Non-pigmented ciliary epithelial cell (primary cell): ENCODE measurements at regions not wholly inside any gene's neighbourhood (a gene's known extent, or its start where the extent isn't known, plus 50 kb on each side); places are given as distances from the start of the nearest gene placed in this dataset.
A peak's percentile ranks its signal among the peaks of the same experiment; 100 is the strongest.

Source experiments
- DNase-seq: peaks from one replicate; pipeline ENCODE4 v3.0.0-alpha.2; 2010; ENCODE audit warnings: low read depth

DNA sequence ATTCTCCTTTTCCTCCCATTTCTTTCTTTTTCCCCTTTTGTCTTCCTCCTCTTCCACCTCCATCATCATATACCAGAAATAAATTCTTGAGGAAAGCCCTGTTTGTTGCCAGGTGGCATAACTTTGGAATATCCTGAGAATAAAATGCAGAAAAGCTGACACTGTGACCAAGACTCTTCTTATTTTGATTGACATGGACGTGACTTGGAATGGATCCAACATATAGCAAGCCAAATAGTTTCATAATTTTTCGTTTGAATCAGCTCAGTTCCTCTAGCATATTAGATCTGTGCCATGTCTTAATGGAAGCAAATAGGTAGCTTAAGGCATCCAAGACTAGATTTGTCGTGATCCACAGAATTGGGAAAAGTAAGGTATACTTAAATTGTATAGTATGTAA is 354.7 kb upstream of the FIGN start:
- no peak for DNase-seq

DNA sequence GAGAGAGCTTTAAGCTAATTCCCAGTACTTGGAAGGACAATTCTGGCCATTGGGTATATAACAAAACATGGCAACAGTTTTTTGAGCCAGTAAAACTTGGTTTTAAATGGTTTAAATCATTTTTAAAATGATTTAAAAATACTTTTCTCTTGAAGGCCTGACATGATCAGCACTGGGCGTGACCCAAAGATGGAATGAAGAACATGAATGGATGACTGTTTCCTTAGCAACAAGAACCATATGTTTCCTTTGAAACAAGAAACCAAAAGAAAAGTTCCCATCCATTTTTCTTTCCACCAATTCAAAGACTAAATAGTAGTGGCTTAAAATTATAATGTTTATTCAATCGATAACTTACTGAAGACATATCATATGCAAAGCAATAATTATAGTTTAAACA is 348.3 kb upstream of the FIGN start:
- no peak for DNase-seq

DNA sequence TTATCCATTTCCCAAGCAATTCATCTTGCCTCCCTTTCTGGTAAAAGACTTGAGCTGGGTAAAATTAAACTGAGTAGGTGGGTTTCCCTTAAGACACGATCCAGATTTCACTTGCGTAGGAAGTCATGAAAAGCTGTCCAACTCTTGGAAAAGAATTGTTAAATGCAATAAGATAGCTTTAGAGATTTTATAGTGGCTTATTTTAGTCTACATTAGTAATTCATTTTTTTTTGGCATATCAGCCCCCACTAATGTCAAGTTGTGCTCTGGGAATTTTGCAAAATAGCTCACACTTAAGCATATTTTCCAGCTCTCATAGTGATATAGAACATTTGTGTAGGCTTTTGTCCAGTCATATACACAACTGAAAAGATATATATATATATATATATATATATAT is 344.7 kb upstream of the FIGN start:
- DNase-seq: no peak

DNA sequence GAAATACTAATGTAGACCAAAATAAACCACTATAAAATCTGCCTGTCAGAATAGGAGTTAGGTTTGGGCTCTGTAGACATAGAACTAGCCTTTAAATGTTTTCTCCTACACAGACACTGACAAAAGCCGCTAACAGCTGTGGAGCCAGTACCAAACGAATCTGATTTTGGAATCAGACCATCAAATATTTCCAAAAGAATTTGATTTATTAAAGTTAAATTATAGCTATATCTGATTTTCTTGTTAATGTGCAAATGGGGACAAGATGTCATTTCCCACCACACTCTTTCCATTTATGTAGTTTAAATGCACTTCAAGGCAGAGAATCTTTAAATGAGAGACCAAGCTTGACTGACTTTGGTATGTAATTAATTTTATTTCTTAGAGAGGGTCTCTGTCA is 343.4 kb upstream of the FIGN start:
- DNase-seq: no peak

DNA sequence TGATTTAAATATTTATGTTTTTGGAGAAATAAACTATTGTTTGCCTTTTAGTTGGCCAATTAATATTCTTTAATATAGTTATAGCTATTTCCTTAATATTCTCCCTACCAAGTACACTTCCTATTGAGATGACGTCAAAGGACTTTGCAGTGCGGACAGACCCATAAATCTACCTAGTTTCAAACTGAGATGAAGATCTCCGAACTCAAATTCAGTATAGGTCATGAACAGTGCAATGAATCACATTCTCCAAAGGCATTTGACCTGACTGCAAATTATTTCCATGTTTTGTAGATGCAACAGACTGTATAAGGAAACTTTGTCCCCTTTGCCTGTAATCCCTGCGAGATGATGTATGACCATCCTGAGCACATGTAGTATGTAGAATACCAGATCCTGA is 342.6 kb upstream of the FIGN start:
- no peak for DNase-seq

DNA sequence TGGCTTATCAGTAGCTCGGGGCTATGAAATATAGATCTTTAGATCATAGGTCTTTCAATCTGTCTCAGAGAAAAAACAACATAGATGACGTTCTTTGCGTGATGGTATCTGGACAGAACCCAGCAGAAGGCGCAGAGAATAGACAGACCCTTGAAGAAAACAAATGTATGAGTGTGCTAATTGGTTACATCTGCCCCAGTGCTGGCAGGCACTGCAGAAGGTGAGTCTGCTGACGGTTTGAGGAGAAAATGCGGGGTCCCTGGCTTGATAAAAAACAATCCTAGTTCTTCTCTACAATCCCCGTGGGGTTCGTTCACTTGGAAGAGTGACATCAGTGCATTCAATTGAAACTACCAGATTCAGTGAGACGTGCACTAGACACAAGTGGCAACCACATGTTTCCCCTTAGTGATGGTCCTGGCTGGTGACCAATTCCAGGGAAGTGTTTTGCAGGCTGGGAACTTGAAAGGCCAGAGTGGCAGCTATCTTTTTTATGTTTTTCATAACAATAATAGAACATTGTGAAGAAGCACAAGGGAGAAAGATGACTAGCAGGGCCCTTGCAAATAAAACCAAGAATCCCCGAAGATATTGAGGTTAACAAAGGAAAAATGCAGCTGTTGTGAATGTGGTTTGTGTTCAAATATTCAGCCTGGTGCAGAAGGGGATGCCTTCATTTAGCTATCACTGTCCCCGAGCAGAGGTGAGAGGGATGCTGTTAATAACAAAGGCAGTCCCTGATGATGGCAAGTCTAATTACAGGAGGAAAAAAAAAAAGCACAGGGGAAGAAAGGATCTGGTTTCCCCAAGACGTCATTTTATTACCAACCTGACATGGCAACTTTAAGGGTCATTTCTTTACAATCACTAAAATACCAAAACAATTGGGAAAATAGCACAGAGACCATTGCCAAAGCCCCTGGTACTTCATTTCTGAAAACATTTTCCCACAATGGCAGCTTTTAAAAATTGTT is 337.6 kb upstream of the FIGN start:
- DNase-seq: no peak

DNA sequence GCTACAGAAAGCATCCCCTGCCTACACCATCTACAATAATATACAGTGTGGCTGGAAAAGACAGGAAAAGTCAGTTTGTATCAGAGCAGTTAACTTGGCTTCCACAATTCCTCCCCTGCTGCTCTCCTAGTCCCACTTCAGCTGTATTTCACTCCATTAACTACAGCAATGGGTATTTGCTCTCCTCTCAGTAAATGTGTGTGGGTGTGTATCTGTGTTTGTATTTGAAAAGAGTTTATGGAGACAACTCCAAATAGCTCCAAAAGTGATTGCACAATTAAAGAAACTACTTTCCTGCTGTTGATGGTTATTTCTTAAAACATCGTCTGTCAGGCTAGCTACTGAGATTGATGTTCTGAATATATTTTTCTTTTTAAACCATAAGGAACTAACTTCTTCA is 333.7 kb upstream of the FIGN start:
- no peak for DNase-seq

DNA sequence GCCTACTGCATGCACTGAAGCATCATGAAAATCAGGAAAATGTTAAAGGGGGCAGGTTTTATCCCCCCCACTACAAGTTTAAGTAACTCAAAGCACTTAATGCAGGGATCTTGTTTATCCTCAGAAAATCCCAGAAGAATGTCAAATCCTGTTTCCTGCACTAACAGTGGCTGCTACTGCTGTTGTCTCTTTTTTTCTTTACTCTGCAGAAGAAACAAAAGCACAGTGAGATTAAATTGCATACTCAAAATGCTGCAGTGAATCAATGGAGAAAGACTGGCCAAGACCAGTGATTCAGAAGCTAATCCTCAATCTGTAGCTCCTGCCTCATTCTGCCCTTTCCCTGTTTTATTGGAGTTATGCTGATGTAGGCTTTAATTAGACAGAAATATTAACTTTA is 332.3 kb upstream of the FIGN start:
- DNase-seq: no peak

DNA sequence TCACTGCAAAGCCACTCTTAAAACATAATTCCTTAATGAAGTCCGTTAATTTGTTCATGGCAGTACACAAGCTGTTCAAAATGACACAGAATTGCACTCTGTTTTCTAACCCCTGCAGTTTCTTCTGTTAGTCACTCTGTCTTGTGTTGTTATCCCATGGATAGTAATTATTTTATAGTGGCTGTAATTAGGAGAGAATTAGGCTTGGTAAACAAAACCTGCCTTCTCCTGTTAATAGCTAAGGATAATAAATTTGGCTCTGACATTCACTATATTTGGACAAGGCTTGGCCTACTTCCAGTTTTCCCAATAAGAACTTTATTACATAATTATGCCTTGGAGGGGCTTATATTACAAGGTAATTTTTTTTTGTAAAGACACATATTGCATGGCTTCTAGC is 330.3 kb upstream of the FIGN start:
- no peak for DNase-seq

DNA sequence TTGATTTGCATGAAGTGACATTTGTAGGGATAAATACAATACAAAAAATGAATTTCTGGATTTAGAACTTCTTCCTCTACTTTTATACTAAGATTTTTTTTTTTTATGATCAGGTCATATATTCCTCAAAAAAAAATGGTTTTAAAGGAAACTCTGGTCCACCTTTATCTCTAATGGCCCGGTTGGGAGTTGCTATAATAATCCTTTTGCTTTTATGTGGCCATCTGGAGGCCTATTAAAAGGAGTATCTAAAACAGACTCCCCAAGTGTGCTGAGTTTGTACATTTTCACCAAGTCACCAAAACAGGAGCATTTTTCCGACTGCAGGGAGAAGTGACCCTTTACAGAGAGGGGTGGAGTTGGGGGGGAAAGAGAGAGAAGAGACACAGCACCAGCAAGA is 329.2 kb upstream of the FIGN start:
- DNase-seq: no peak

DNA sequence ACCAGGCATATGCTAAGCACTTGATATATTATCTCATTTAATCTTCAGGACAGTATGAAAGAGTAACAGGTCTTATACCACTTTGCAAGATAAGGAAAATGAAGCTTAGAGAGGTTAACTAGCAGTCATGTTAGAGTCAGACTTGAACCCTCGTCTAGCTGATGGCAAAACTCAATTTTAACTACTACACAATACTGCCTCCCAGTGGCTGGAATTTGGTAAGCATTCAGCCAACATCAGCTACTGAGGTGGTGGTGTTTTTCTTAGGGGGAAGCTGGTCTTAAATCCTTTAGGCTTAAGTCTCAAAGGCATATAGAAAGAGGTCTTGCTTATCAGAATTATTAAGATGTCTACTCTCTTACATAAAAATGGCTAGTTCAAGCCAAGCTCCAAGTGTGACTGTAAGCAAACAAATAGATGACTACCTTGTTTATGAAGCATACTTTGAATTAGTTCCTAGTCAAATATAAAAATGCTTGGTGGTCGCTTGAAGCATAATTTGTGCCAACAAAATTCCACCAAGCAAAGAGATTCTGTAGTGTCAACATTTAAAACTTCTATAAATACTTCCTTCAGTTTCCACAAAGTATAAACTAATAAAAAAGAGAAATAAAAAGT is 325.4 kb upstream of the FIGN start:
- peak; percentile 4 for DNase-seq

DNA sequence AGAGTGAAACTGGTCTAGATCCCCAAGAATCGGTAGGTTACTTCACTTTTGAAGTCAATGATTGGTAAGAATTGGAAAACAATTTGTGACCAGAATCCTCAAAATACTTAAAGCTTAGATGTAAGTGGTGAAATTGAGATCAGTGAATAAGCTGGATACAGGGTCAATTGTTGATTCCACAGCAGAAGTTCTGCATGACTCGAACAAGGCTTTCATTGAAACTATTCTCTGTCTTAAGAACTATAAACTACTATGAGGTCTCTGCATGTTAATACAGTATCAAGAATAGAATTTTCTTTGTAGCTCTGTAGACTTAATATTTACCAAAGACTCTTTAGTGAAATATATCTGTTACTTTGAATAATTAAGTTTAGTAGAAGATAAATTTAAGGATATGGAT is 324.2 kb upstream of the FIGN start:
- DNase-seq: no peak

DNA sequence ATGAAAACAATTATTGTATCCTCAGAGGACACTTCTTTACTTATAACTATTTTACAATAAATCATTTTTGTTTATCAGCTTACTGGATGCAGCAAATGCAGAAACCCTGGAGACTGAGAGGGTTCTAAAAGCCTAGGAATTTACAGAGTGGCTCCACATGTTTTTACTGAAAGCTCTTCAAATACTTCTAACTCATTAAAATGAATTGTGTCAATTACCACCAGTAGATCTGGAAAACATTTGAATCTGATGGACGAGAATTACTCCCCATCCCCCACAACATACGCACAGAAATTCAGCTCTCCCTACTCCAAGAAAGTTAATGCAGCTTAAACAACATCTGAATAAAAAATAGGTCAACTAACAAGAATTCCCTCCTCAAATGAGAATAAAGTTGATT is 319.8 kb upstream of the FIGN start:
- no peak for DNase-seq

DNA sequence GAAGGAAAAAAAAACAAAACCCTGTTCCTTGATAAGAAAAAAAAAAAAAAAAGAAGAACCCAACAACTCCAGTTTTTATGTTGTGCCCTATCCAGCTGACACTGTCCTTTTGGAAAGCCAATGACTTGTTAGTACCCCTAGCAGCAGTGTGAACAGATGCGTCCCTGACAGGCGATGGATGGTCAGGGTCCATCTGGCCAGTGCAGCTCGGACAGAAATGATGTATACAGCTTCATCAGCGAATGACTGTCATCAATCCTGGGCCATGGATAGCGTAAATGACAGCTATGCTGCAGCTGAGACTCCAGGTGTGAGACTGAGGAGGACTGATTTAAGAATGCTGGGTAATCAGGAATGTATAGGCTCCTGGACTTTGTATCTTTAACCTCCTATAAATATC is 318.8 kb upstream of the FIGN start:
- DNase-seq: no peak

DNA sequence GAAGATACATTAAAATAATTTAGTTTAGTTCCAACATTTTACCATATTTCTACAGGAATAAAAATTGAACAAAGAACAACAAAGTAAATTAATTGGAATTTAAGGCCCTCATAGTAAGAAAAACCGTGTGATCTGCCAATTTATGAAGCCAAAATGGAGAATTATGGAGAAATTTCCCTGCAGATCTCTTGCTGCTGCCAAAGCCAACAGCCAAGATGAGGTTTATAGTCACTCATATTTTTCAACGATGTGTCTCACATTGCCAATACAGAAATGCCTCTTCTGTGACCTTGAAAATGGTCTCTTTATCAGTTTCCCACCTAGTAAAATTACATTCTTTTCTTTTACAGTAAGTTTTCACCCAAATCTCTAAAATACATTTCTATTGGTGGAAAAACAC is 317.2 kb upstream of the FIGN start:
- DNase-seq: no peak

DNA sequence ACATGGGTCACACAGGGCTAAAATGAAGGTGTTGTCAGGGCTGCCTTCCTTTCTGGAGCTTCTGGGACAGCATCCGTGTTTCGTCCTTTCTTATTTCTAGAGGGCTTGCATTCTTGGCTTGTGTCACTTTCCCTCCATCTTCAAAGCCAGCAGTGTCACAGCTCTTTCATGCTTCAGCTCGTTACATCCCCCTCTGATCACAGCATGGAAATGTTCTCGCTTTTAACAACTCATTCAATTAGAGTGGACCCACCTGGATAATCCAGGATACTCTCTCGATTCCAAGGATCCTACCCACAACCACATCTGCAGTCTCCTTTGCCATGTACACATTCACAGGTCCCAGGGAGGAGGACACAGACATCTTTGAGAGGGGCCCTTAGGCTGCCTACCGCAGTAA is 316.2 kb upstream of the FIGN start:
- no peak for DNase-seq

DNA sequence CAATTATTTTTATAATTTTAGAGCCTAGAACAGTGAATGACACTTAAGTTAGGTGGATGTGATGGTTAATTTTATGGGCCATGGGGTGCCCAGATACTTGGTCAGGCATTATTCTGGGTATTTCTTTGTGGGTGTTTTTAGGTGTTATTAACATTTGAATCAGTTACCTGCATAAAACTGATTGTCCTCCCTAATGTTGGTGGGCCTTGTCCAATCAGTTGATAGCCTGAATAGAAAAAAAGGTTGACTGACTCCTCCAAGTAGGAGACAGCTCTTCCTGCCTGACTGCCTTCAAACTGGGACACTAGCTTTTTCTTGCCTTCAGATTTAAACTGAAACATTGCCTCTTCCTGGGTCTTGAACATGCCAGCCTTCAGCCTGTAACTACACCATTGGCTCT is 312.9 kb upstream of the FIGN start:
- DNase-seq: no peak

DNA sequence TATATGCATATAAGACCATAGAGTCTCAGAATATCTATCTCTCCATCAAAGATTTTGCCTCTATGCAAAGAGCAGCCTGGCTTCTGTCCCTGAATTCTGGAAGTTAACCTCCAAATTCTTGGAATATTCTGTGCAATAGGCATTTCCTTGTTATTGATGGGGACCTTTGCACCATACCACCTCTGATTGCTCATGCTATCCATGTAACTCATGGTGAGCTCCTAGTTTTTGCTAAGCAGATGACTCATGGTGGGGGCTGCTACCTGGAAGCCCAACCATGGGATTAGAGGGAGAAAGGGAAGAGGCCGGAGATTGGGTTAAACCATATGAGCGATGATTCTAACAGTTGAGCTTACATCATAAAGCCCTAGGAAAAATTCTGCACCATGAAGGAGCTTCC is 310.2 kb upstream of the FIGN start:
- no peak for DNase-seq

DNA sequence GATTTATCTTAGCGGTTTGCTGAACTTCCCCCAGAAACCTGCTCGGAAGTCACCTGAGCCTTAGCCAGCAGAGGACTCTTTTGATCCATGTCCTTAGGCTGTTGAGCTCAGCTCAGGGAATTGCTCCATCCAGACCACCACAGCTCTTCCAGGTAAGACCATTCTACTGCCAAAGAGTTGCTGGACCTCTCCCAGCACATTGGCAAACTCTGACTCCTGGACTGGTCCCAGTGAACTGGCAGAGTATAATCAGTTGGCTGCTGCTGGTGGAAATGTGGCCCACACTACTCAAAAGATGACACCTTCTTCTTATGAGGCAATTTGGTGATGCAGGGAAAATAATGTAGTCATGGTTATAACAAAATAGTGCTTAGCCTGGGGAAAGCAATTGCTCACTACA is 308.8 kb upstream of the FIGN start:
- no peak for DNase-seq

DNA sequence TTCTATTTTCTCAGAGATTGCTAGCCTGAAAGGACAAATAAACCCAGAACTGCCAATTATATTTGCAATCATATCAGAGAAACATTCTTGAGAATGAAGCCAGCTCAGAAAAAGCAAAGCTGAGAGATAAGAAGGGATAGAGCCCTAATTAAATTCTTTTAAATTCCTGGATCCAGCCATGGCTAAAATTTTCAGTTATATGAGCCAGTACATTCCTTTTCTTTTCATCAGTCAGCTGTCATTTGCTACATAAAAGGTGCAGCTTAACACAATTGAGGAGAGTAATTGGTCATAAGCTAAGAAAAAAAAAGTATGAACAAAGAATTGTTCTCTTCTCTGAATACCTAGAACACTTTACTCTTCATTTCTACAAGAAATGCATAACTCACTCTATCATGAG is 303.5 kb upstream of the FIGN start:
- DNase-seq: no peak

DNA sequence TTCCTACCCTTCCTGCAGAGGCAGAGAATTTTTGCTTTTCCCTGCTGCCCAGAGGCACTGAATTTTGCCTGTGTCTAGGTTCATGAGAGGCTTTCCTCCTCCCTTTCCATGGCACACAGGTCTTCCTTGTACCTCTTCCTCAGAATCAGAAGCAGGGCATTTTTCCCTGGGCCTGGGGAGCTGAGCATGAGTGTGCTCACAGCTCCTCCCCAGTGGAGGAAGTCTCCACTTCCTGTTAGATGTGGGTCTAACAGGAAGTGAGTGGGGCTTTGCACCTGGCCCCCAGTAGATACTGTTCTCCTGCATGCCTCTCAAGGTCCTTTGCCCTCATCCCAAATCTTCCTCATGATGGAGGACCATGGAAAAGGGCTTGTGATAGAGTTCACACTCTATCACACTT is 297.2 kb upstream of the FIGN start:
- DNase-seq: no peak

DNA sequence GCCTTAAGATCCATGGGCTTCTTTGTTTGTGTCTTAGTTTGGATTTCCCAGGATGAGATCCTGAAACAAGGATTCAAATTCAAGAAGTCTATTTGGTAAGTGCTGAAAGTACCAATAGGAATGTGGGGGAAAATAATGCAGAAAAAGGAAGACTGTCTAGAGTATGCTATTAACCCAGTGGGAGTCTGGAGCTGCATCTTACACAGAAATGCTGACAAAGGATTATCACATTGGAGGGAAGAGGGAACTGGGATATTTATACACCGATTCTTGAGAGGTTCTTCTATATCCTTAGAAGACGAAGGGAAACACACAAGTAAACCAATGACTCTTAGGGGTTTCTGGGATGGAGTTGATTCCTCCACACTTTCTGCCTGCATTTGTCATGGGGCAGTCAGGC is 294.8 kb upstream of the FIGN start:
- DNase-seq: no peak

DNA sequence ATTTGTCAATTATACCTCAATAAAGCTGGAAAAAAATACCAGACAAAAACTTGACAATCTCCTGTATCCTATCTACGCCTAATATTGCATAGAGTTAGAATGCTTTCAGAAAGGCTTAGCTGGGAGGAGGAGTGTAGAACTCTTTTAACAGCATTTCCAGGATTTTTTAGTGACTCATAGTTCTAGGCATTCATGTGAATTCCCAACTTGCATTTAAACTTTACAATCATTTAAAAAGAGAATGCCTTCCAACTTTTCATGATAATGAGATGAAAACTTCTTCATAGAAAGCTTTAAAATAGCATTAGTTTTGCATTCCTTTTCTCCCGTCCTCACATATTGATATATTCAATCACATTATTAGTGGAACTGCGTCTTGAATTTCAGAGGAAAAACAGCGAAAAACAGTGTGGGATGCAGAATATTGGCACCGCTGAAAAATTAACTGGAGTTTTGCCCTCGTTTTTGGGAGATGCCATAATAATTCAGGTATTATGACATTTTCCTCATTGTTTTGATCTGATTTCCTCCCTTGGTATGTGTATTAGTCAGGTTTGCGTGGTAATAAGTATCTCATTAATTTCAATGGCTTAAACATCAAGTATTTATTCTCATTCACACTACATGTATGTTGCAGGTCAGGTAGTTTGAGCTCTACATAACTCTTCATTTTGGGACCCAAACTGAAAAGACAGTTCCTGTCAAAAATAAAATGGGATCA is 293.2 kb upstream of the FIGN start:
- no peak for DNase-seq
